HG03354 (cell line): ENCODE measurements at regions not wholly inside any gene's neighbourhood (a gene's known extent, or its start where the extent isn't known, plus 50 kb on each side); places are given as distances from the start of the nearest gene placed in this dataset.

Source experiments
- ATAC-seq: cut with Tn5 transposase; IDR thresholded peaks from one replicate; pipeline ENCODE4 v1.9.1; 2021; ENCODE audit warnings: mild to moderate bottlenecking; ENCODE audit not compliant: unreplicated experiment, poor library complexity, severe bottlenecking

GRCh38 chr7:22008683-22009082 lies 63.0 kb upstream of the CDCA7L start:
- ATAC-seq = no peak

GRCh38 chr7:22008087-22008486 lies 62.4 kb upstream of the CDCA7L start:
- ATAC-seq = no peak

- ATAC-seq = no peak
Observed at GRCh38 chr7:22005151-22005550, 59.5 kb upstream of the CDCA7L start.

GRCh38 chr7:22002726-22003125 lies 57.0 kb upstream of the CDCA7L start:
- ATAC-seq = no peak

- ATAC-seq = peak; percentile 79
Observed at GRCh38 chr7:22001345-22002004, 55.8 kb upstream of the CDCA7L start.

- no peak for ATAC-seq
Observed at GRCh38 chr7:21999896-22000295, 54.2 kb upstream of the CDCA7L start.

GRCh38 chr7:21996641-21997040 lies 50.9 kb upstream of the CDCA7L start:
- no peak for ATAC-seq
